K562 (cell line): ENCODE measurements at regions not wholly inside any gene's neighbourhood (a gene's known extent, or its start where the extent isn't known, plus 50 kb on each side); places are given as distances from the start of the nearest gene placed in this dataset.

Experiments
- ATAC-seq: fragments of 200-7000 bp; cut with Tn5 transposase; 3 replicates; pipeline ENCODE4 v1.9.1; 2020; ENCODE audit warnings: moderate library complexity
- BruUV-seq: library from RNA; stranded (reverse); fragments of 400-500 nt; replicated peaks from 2 replicates; lab custom pipeline; 2021; lab: Mats Ljungman, UMichigan
- CTCF ChIA-PET: fragments of 300-600 bp; formaldehyde crosslinking; extraction: SDS; loops from one replicate; lab custom pipeline; 2021; ENCODE audit warnings: low intra/inter-chr PET ratio; lab: Yijun Ruan, JAX
- POLR2A ChIA-PET: fragments of 300-600, 350-650 bp; sonication (Branson Sonifier 250); formaldehyde crosslinking; extraction: SDS; loops from one replicate; lab custom pipeline; 2021; ENCODE audit warnings: antibody characterized with exemption, inconsistent platforms; lab: Yijun Ruan, JAX
- DNase-seq, 4 experiments: peaks; one replicate each; pipeline versions ENCODE4 v3.0.0 to v3.0.0-alpha.2; 2011 to 2018; ENCODE audit warnings: low spot score in 3 of 4, mixed read lengths in 3 of 4; ENCODE audit errors: extremely low read depth in 1 of 4
- FAIRE-seq: peaks from 2 replicates; lab custom pipeline; 2011; peaks lifted over from hg19 to GRCh38; lab: Jason Lieb, UNC
- H2AFZ ChIP-seq: 2 replicates; pipeline ENCODE4 v1.6.0; 2011; ENCODE audit warnings: low read depth, low read length, control low read depth, inconsistent platforms
- H3K27ac ChIP-seq: fragments of 200-600 bp; 3 replicates; pipeline ENCODE4 v1.8.0; 2011; ENCODE audit warnings: low read depth, mild to moderate bottlenecking, control low read depth, inconsistent platforms, low read length, moderate library complexity, mixed read lengths; ENCODE audit errors: extremely low read depth
- H3K27me3 ChIP-seq, 2 experiments: fragments of 300-600 bp in 1 of 2; 2 replicates in 1 of 2; 3 replicates in 1 of 2; pipeline versions ENCODE4 v1.6.0 to v1.8.0; 2011; ENCODE audit warnings: inconsistent platforms in 2 of 2, low read length in 2 of 2, mild to moderate bottlenecking in 1 of 2, mixed read lengths in 1 of 2, moderate library complexity in 1 of 2; ENCODE audit not compliant: control insufficient read depth in 2 of 2, insufficient read depth in 2 of 2
- H3K36me3 ChIP-seq: fragments of 300-600 bp; 3 replicates; pipeline ENCODE4 v1.8.0; 2011; ENCODE audit warnings: mild to moderate bottlenecking, low read length, inconsistent platforms; ENCODE audit not compliant: control insufficient read depth, insufficient read depth
- H3K4me1 ChIP-seq, 2 experiments: fragments of 200-600 bp in 1 of 2; replicated peaks in 1 of 2; 2 replicates in 1 of 2; 3 replicates in 1 of 2; pipeline versions ENCODE4 v1.5.1 to v1.8.0; 2011; ENCODE audit warnings: inconsistent platforms in 2 of 2, low read length in 2 of 2, mild to moderate bottlenecking in 1 of 2, mixed read lengths in 1 of 2, moderate library complexity in 1 of 2; ENCODE audit not compliant: control insufficient read depth in 2 of 2, insufficient read depth in 2 of 2
- H3K4me2 ChIP-seq: 2 replicates; pipeline ENCODE4 v1.6.1; 2011; ENCODE audit warnings: low read length, control low read depth, inconsistent platforms, mixed read lengths; ENCODE audit not compliant: insufficient read depth
- H3K4me3 ChIP-seq: fragments of 200-600 bp; sonication (generic), shearing (Covaris generic); 2 replicates; pipeline ENCODE4 v1.5.1; 2016; ENCODE audit warnings: control low read depth, inconsistent platforms
- H3K79me2 ChIP-seq: fragments of 200-600 bp; 3 replicates; pipeline ENCODE4 v1.8.0; 2011; ENCODE audit warnings: low read length, inconsistent platforms; ENCODE audit not compliant: control insufficient read depth, insufficient read depth
- H3K9ac ChIP-seq, 2 experiments: 2 replicates each; pipeline versions ENCODE4 v1.6.0 to v1.6.1; 2011; ENCODE audit warnings: low read depth in 2 of 2, low read length in 2 of 2, control low read depth in 1 of 2, inconsistent platforms in 1 of 2, mild to moderate bottlenecking in 1 of 2, mixed read lengths in 1 of 2; ENCODE audit not compliant: insufficient read depth in 1 of 2
- H3K9me1 ChIP-seq: one replicate; pipeline ENCODE4 v1.6.0; 2011; ENCODE audit warnings: inconsistent platforms, mild to moderate bottlenecking, low read length, moderate library complexity; ENCODE audit not compliant: control insufficient read depth, insufficient read depth
- H3K9me3 ChIP-seq: replicated peaks from 2 replicates; pipeline ENCODE4 v1.5.1; 2011; ENCODE audit warnings: low read depth, low read length, inconsistent platforms; ENCODE audit not compliant: control insufficient read depth, insufficient read depth
- H4K20me1 ChIP-seq: replicated peaks from 2 replicates; pipeline ENCODE4 v1.6.1; 2011; ENCODE audit warnings: low read length, inconsistent platforms, mixed read lengths; ENCODE audit not compliant: control insufficient read depth, insufficient read depth
- CBFB ChIP-seq: sonication (generic); formaldehyde crosslinking; IDR thresholded peaks from 2 replicates; pipeline ENCODE4 v1.4.0; 2020; ENCODE audit warnings: mild to moderate bottlenecking, missing genetic modification reagents
- CC2D1A ChIP-seq: fragments of 450-650 bp; IDR thresholded peaks from 2 replicates; pipeline ENCODE4 v1.6.1; 2017; ENCODE audit warnings: mild to moderate bottlenecking
- CCAR2 ChIP-seq: fragments of 200-400 bp; formaldehyde crosslinking; IDR thresholded peaks from 2 replicates; pipeline ENCODE4 v1.6.1; 2017; ENCODE audit warnings: mild to moderate bottlenecking, low read depth, low read length
- ETS2 ChIP-seq: IDR thresholded peaks from 2 replicates; pipeline ENCODE4 v1.6.1; 2016; ENCODE audit warnings: borderline replicate concordance, missing genetic modification characterization, mild to moderate bottlenecking, moderate library complexity, missing compliant biosample characterization; ENCODE audit not compliant: poor library complexity, severe bottlenecking
- HNRNPLL ChIP-seq: fragments of 200-400 bp; formaldehyde crosslinking; IDR thresholded peaks from 2 replicates; pipeline ENCODE4 v1.6.1; 2017; ENCODE audit warnings: low read length, low read depth, mild to moderate bottlenecking; ENCODE audit not compliant: poor library complexity, severe bottlenecking
- RAD51 ChIP-seq: fragments of 450-650 bp; IDR thresholded peaks from 2 replicates; pipeline ENCODE4 v1.7.1; 2016; ENCODE audit warnings: low read depth, mild to moderate bottlenecking, borderline replicate concordance
- SMARCA4 ChIP-seq: fragments of 450-650 bp; IDR thresholded peaks from 2 replicates; pipeline ENCODE4 v1.6.1; 2016
- TFAM ChIP-seq: fragments of 250-450 bp; sonication (Bioruptor Pico); conservative IDR thresholded peaks from 2 replicates; pipeline ENCODE4 v1.5.0; 2021; ENCODE audit warnings: mild to moderate bottlenecking, moderate library complexity
- ZFP36 ChIP-seq: fragments of 150-350 bp; IDR thresholded peaks from 2 replicates; pipeline ENCODE4 v1.6.1; 2018; ENCODE audit warnings: low read length, low read depth; ENCODE audit not compliant: partially characterized antibody
- ZNF274 ChIP-seq: IDR thresholded peaks from 2 replicates; pipeline ENCODE4 v1.6.1; 2011; ENCODE audit warnings: low read depth, mild to moderate bottlenecking, low read length, moderate library complexity, borderline replicate concordance
- ZNF699 ChIP-seq: fragments of 250-450 bp; sonication (Bioruptor Pico); IDR thresholded peaks from 2 replicates; pipeline ENCODE4 v1.8.0; 2021; ENCODE audit warnings: mild to moderate bottlenecking, moderate library complexity; ENCODE audit not compliant: insufficient replicate concordance
- ZSCAN32 ChIP-seq: fragments of 450-650 bp; formaldehyde crosslinking; IDR thresholded peaks from 2 replicates; pipeline ENCODE4 v1.4.0; 2020; ENCODE audit warnings: mild to moderate bottlenecking, moderate library complexity
- WGBS: fragments of 100-300 bp; shearing (Covaris generic); methylation state at CpG from one replicate; pipeline ENCODE4 v1.1.6; 2016; ENCODE audit warnings: low coverage, mixed read lengths; ENCODE audit not compliant: insufficient coverage; ENCODE audit errors: missing lambda C conversion rate; 5-methylcytosine and 5-hydroxymethylcytosine counted together
- in situ Hi-C: fragments of 300-500 bp; cut with MboI; formaldehyde crosslinking; loops from 4 replicates; pipeline ENCODE4 v1.15.0; 2018; ENCODE audit warnings: inconsistent platforms, mixed read lengths
- intact Hi-C: fragments of 100-400 bp; cut with micrococcal nuclease; formaldehyde crosslinking; loops from 2 replicates; pipeline ENCODE4 v1.14.2; 2022
- TF ChIP-seq, protein P1 (sequence below): fragments of 450-650 bp; IDR thresholded peaks from 2 replicates; pipeline ENCODE4 v1.6.1; 2017; ENCODE audit warnings: mild to moderate bottlenecking, moderate library complexity
- TF ChIP-seq, protein P2 (sequence below), 2 experiments: fragments of 450-650 bp; formaldehyde crosslinking in 1 of 2; IDR thresholded peaks; 2 replicates each; pipeline versions ENCODE4 v1.4.0 to v1.6.1; 2014 to 2020; ENCODE audit warnings: mild to moderate bottlenecking in 2 of 2, borderline replicate concordance in 1 of 2, low read depth in 1 of 2

DNA sequence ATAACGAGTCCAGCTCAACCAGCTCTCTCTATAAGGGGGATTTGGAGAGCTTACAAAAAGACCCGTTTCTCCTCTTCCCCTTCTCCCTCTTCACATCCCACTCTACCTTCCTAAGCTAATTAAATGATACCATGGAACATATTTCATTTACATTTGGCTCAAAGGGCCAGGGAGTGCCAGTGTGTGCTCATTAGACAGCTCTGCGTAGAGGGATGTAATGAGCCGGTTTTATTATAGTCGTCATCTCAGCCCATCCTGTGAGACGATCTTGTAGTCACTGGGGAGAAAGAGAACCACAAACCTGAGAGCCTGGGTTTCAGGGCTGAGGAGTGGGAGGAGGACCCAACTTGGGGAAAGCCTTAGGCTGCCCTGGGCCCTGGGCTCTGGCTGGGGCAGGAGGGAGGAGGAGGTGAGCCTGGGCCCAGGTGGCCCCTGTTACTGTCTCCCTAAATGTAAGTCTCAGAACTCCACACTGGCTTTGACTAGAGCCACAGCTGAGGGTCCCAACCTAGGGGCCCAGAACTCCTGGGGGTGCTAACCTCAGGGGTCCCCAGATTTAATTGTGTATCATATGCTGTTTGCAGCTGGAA, 354.6 kb downstream of the MATN1 start:
- CTCF ChIA-PET = no interaction called here
- Histone ChIP-seq H3K27me3 (peaks cover 2 to 32% of the 10 kb centered on the region in 2 experiments; a peak in 2 of 5 replicates), H3K4me3 (no peak overlapping the region), H3K9me3 (no peaks in the 10 kb centered on the region), H3K79me2 (no peaks in the 10 kb centered on the region), H4K20me1 (peaks cover 4% of the 10 kb centered on the region; the same call in 1 of the 2 replicates), H2AFZ (no peak overlapping the region), H3K36me3 (no peaks in the 10 kb centered on the region), H3K9ac (no peak overlapping the region), H3K4me1 (no peaks in the 10 kb centered on the region), H3K4me2 (no peak overlapping the region), H3K27ac (no peak overlapping the region), H3K9me1 (no peaks in the 10 kb centered on the region)
- FAIRE-seq (no peak), ATAC-seq (no peak), DNase-seq (no peak)
- WGBS = 1% methylated on average over 6 of the region's 6 CpGs
- BruUV-seq = no TSS peak
- intact Hi-C loops = no loop called here
- in situ Hi-C loops = no loop called here
- POLR2A ChIA-PET = interaction anchor here (0.6 kb wide), 1 partner anchor 41 kb away, joined by 3 read pairs; no protein-coding TSS in a partner anchor
- TF ChIP-seq ZNF699 (CRISPR knock-in tag) = no peak
- TF ChIP-seq CBFB (CRISPR knock-in tag) = no peak
- no peak for TF ChIP-seq CC2D1A
- TF ChIP-seq, protein P1, sequence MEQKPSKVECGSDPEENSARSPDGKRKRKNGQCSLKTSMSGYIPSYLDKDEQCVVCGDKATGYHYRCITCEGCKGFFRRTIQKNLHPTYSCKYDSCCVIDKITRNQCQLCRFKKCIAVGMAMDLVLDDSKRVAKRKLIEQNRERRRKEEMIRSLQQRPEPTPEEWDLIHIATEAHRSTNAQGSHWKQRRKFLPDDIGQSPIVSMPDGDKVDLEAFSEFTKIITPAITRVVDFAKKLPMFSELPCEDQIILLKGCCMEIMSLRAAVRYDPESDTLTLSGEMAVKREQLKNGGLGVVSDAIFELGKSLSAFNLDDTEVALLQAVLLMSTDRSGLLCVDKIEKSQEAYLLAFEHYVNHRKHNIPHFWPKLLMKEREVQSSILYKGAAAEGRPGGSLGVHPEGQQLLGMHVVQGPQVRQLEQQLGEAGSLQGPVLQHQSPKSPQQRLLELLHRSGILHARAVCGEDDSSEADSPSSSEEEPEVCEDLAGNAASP = no peak
- TF ChIP-seq ZSCAN32 = no peak
- no peak for TF ChIP-seq CCAR2
- TF ChIP-seq ETS2 (tag) = no peak
- no peak for TF ChIP-seq SMARCA4
- TF ChIP-seq ZNF274 = no peak
- TF ChIP-seq ZFP36 = no peak
- TF ChIP-seq RAD51 = no peak
- no peak for TF ChIP-seq TFAM
- no peak for TF ChIP-seq HNRNPLL
- TF ChIP-seq, protein P2, sequence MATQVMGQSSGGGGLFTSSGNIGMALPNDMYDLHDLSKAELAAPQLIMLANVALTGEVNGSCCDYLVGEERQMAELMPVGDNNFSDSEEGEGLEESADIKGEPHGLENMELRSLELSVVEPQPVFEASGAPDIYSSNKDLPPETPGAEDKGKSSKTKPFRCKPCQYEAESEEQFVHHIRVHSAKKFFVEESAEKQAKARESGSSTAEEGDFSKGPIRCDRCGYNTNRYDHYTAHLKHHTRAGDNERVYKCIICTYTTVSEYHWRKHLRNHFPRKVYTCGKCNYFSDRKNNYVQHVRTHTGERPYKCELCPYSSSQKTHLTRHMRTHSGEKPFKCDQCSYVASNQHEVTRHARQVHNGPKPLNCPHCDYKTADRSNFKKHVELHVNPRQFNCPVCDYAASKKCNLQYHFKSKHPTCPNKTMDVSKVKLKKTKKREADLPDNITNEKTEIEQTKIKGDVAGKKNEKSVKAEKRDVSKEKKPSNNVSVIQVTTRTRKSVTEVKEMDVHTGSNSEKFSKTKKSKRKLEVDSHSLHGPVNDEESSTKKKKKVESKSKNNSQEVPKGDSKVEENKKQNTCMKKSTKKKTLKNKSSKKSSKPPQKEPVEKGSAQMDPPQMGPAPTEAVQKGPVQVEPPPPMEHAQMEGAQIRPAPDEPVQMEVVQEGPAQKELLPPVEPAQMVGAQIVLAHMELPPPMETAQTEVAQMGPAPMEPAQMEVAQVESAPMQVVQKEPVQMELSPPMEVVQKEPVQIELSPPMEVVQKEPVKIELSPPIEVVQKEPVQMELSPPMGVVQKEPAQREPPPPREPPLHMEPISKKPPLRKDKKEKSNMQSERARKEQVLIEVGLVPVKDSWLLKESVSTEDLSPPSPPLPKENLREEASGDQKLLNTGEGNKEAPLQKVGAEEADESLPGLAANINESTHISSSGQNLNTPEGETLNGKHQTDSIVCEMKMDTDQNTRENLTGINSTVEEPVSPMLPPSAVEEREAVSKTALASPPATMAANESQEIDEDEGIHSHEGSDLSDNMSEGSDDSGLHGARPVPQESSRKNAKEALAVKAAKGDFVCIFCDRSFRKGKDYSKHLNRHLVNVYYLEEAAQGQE (IDR thresholded peaks at IDR 0.05; ENCODE audit: borderline replicate concordance) = no peak
- TF ChIP-seq, protein P2 (CRISPR knock-in tag; IDR thresholded peaks at IDR 0.05; ENCODE audit: low read depth) = no peak
